Kidney epithelial cell (primary cell): ENCODE measurements at regions not wholly inside any gene's neighbourhood (a gene's known extent, or its start where the extent isn't known, plus 50 kb on each side); places are given as distances from the start of the nearest gene placed in this dataset.

Experiments
- DNase-seq: peaks from one replicate; pipeline ENCODE4 v3.0.0-alpha.2; 2010; ENCODE audit warnings: low read depth
- H3K27me3 ChIP-seq: 2 replicates; pipeline ENCODE4 v1.6.0; 2011; ENCODE audit warnings: low read length; ENCODE audit not compliant: control insufficient read depth, insufficient read depth
- H3K36me3 ChIP-seq: 2 replicates; pipeline ENCODE4 v1.5.1; 2011; ENCODE audit warnings: low read length; ENCODE audit not compliant: control insufficient read depth, insufficient read depth
- H3K4me3 ChIP-seq: 2 replicates; pipeline ENCODE4 v1.5.1; 2011; ENCODE audit warnings: low read depth, mild to moderate bottlenecking, control low read depth, low read length
- TF ChIP-seq, protein P1 (sequence below): IDR thresholded peaks from 2 replicates; pipeline ENCODE4 v1.5.1; 2011; ENCODE audit warnings: mild to moderate bottlenecking, moderate library complexity, low read length, control low read depth, inconsistent platforms; ENCODE audit not compliant: insufficient read depth, poor library complexity, severe bottlenecking

GRCh38 chr2:117401582-117401981 is 412.9 kb upstream of the DDX18 start:
- TF ChIP-seq, protein P1, sequence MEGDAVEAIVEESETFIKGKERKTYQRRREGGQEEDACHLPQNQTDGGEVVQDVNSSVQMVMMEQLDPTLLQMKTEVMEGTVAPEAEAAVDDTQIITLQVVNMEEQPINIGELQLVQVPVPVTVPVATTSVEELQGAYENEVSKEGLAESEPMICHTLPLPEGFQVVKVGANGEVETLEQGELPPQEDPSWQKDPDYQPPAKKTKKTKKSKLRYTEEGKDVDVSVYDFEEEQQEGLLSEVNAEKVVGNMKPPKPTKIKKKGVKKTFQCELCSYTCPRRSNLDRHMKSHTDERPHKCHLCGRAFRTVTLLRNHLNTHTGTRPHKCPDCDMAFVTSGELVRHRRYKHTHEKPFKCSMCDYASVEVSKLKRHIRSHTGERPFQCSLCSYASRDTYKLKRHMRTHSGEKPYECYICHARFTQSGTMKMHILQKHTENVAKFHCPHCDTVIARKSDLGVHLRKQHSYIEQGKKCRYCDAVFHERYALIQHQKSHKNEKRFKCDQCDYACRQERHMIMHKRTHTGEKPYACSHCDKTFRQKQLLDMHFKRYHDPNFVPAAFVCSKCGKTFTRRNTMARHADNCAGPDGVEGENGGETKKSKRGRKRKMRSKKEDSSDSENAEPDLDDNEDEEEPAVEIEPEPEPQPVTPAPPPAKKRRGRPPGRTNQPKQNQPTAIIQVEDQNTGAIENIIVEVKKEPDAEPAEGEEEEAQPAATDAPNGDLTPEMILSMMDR: no peak
- no peaks in the 10 kb centered on the region for H3K27me3 ChIP-seq
- no peak overlapping the region for H3K4me3 ChIP-seq
- no peak for DNase-seq
- no peaks in the 10 kb centered on the region for H3K36me3 ChIP-seq

GRCh38 chr2:117406443-117406842 is 408.0 kb upstream of the DDX18 start:
- TF ChIP-seq, protein P1: no peak
- no peak for DNase-seq
- H3K4me3 ChIP-seq: no peak overlapping the region

DNA sequence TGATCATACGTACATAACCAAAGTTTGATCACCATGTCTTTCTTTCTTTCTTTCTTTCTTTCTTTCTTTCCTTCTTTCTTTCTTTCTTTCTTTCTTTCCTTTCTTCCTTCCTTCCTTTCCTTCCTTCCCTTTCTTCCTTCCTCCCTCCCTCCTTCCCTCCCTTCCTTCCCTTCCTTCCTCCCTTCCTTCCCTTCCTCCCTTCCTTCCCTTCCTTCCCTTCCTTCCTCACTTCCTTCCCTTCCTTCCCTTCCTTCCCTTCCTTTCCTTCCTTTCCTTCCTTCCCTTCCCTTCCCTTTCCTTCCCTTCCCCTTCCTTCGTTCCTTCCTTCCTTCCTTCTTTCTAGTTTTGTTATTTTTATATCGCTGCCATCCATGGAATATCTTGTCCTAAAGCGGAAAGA is 406.7 kb upstream of the DDX18 start:
- DNase-seq: no peak
- Histone ChIP-seq H3K4me3 (no peak overlapping the region), H3K36me3 (no peaks in the 10 kb centered on the region), H3K27me3 (no peaks in the 10 kb centered on the region)
- TF ChIP-seq, protein P1: no peak

More at GRCh38 chr2:117406443-117406842, 408.0 kb upstream of the DDX18 start:
- Histone ChIP-seq H3K27me3 (no peaks in the 10 kb centered on the region), H3K36me3 (no peaks in the 10 kb centered on the region)

DNA sequence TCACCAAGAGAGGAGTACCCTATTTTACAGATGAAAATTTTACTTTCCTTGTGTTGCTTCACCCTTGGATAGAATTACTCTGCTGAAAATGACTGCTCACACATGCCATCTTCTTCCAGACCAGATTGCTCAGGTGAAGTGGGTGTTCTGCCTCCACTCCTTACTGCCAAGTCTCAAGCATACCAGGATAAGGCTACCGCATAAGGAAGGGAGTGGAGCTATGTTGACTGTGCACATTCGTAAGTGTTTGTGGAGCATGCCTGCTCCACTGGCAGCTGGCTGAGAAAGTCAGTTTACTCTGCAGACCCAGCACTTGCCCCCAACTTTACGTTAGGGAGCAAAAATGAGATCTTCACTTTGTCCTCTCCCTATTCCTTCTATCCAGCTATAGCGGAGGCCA is 405.0 kb upstream of the DDX18 start:
- Histone ChIP-seq H3K27me3 (no peaks in the 10 kb centered on the region), H3K36me3 (no peaks in the 10 kb centered on the region), H3K4me3 (no peak overlapping the region)
- TF ChIP-seq, protein P1: no peak
- no peak for DNase-seq

- TF ChIP-seq, protein P1: no peak
Observed at GRCh38 chr2:117411983-117412382, 402.5 kb upstream of the DDX18 start.

GRCh38 chr2:117432746-117433145 is 381.7 kb upstream of the DDX18 start:
- H3K36me3 ChIP-seq: no peaks in the 10 kb centered on the region
- no peak overlapping the region for H3K4me3 ChIP-seq
- no peaks in the 10 kb centered on the region for H3K27me3 ChIP-seq
- TF ChIP-seq, protein P1: no peak
- DNase-seq: no peak

More at GRCh38 chr2:117411983-117412382, 402.5 kb upstream of the DDX18 start:
- no peak overlapping the region for H3K4me3 ChIP-seq
- no peaks in the 10 kb centered on the region for H3K27me3 ChIP-seq
- H3K36me3 ChIP-seq: no peaks in the 10 kb centered on the region
- DNase-seq: no peak
